NCI-H2107 treated with DMSO at 0.1 percent for 48 hours (cell line): ENCODE measurements at regions not wholly inside any gene's neighbourhood (a gene's known extent, or its start where the extent isn't known, plus 50 kb on each side); places are given as distances from the start of the nearest gene placed in this dataset.
"Not testable (repeated sequence)": the region's sequence is repeated elsewhere in the genome, so short reads cannot be mapped to it uniquely, and the experiment has no call there.

Experiments
- DNase-seq: peaks from one replicate; lab custom pipeline; 2025; ENCODE audit not compliant: unreplicated experiment; lab: John Stamatoyannopoulos, UW

GRCh38 chr12:19972325-19973288, 395.7 kb upstream of the PDE3A start:
- no peak for DNase-seq

- DNase-seq, result no peak
Observed at GRCh38 chr12:19978193-19978592, 390.1 kb upstream of the PDE3A start.

GRCh38 chr12:19979584-19979983, 388.8 kb upstream of the PDE3A start:
- DNase-seq, result no peak

GRCh38 chr12:19981944-19982343, 386.4 kb upstream of the PDE3A start:
- DNase-seq, result no peak

GRCh38 chr12:19988001-19988400, 380.3 kb upstream of the PDE3A start:
- no peak for DNase-seq

GRCh38 chr12:19988459-19988873, 379.9 kb upstream of the PDE3A start:
- no peak for DNase-seq

- no peak for DNase-seq
Observed at GRCh38 chr12:19988948-19989347, 379.4 kb upstream of the PDE3A start.

- no peak for DNase-seq
Observed at GRCh38 chr12:19991146-19991545, 377.2 kb upstream of the PDE3A start.

- no peak for DNase-seq
Observed at GRCh38 chr12:19992311-19992710, 376.0 kb upstream of the PDE3A start.

GRCh38 chr12:19994968-19995367, 373.4 kb upstream of the PDE3A start:
- no peak for DNase-seq

- DNase-seq, result no peak
Observed at GRCh38 chr12:19997656-19998400, 370.5 kb upstream of the PDE3A start.

- DNase-seq, result no peak
Observed at GRCh38 chr12:19998411-19998810, 369.9 kb upstream of the PDE3A start.

- DNase-seq, result no peak
Observed at GRCh38 chr12:19998961-19999804, 369.2 kb upstream of the PDE3A start.

GRCh38 chr12:19999805-20000138, 368.6 kb upstream of the PDE3A start:
- no peak for DNase-seq

GRCh38 chr12:20000229-20000849, 368.0 kb upstream of the PDE3A start:
- no peak for DNase-seq

GRCh38 chr12:20003252-20003651, 365.1 kb upstream of the PDE3A start:
- no peak for DNase-seq

- DNase-seq, result no peak
Observed at GRCh38 chr12:20004952-20005351, 363.4 kb upstream of the PDE3A start.

GRCh38 chr12:20006871-20007730, 361.2 kb upstream of the PDE3A start:
- DNase-seq, result no peak

GRCh38 chr12:20009965-20010364, 358.4 kb upstream of the PDE3A start:
- DNase-seq, result not testable (repeated sequence)

GRCh38 chr12:20011200-20011599, 357.1 kb upstream of the PDE3A start:
- DNase-seq, result no peak
